ENCODE measurements at regions not wholly inside any gene's neighbourhood (a gene's known extent, or its start where the extent isn't known, plus 50 kb on each side); places are given as distances from the start of the nearest gene placed in this dataset.

- TF ChIP-seq, protein P1, sequence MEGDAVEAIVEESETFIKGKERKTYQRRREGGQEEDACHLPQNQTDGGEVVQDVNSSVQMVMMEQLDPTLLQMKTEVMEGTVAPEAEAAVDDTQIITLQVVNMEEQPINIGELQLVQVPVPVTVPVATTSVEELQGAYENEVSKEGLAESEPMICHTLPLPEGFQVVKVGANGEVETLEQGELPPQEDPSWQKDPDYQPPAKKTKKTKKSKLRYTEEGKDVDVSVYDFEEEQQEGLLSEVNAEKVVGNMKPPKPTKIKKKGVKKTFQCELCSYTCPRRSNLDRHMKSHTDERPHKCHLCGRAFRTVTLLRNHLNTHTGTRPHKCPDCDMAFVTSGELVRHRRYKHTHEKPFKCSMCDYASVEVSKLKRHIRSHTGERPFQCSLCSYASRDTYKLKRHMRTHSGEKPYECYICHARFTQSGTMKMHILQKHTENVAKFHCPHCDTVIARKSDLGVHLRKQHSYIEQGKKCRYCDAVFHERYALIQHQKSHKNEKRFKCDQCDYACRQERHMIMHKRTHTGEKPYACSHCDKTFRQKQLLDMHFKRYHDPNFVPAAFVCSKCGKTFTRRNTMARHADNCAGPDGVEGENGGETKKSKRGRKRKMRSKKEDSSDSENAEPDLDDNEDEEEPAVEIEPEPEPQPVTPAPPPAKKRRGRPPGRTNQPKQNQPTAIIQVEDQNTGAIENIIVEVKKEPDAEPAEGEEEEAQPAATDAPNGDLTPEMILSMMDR (IDR thresholded peaks at IDR 0.05): no peak
- TF ChIP-seq EP300 (IDR thresholded peaks at IDR 0.05) (no peak), POLR2AphosphoS5 (IDR thresholded peaks at IDR 0.05) (no peak)
Measured at GRCh38 chr4:153098427-153098826, 105.8 kb upstream of the TRIM2 start.
